Natural killer cell (primary cell): ENCODE measurements at regions not wholly inside any gene's neighbourhood (a gene's known extent, or its start where the extent isn't known, plus 50 kb on each side); places are given as distances from the start of the nearest gene placed in this dataset.

Source experiments
- ATAC-seq, 3 donors: fragments of 150-1000 bp in 2 of 3; fragments of 200-7000 bp in 1 of 3; cut with Tn5 transposase; 1 replicate in 1 of 3; 2 replicates in 2 of 3; pipeline ENCODE4 v1.10.0; 2021; ENCODE audit warnings: mild to moderate bottlenecking in 2 of 3, moderate library complexity in 2 of 3
- DNase-seq, 2 donors: peaks; one replicate each; pipeline versions ENCODE4 v3.0.0 to v3.0.0-alpha.2; 2013 to 2021; ENCODE audit warnings: mixed read lengths in 1 of 2
- H3K27ac ChIP-seq: one replicate; pipeline ENCODE4 v1.5.1; 2013; ENCODE audit warnings: mild to moderate bottlenecking, low read length
- H3K27me3 ChIP-seq: one replicate; pipeline ENCODE4 v1.6.1; 2013; ENCODE audit warnings: low read length; ENCODE audit not compliant: control insufficient read depth, insufficient read depth
- H3K36me3 ChIP-seq: one replicate; pipeline ENCODE4 v1.6.1; 2013; ENCODE audit warnings: low read length; ENCODE audit not compliant: control insufficient read depth, insufficient read depth
- H3K4me1 ChIP-seq: one replicate; pipeline ENCODE4 v1.6.1; 2013; ENCODE audit warnings: low read length; ENCODE audit not compliant: control insufficient read depth, insufficient read depth
- H3K4me3 ChIP-seq: one replicate; pipeline ENCODE4 v1.5.1; 2013; ENCODE audit warnings: low read length
- H3K9me3 ChIP-seq: one replicate; pipeline ENCODE4 v1.6.1; 2013; ENCODE audit warnings: low read length; ENCODE audit not compliant: control insufficient read depth, insufficient read depth
- H3K27ac Mint-ChIP-seq, 2 donors: one replicate each; pipeline ENCODE4 v1.8.0; 2022; ENCODE audit warnings: mild to moderate bottlenecking in 2 of 2, mixed read lengths in 2 of 2, moderate library complexity in 1 of 2
- H3K27me3 Mint-ChIP-seq, 2 donors: one replicate each; pipeline ENCODE4 v1.8.0; 2022; ENCODE audit warnings: low read depth in 2 of 2, mixed read lengths in 2 of 2
- H3K36me3 Mint-ChIP-seq: one replicate; pipeline ENCODE4 v1.8.0; 2022; ENCODE audit warnings: mixed read lengths
- H3K4me1 Mint-ChIP-seq, 2 donors: one replicate each; pipeline ENCODE4 v1.8.0; 2022; ENCODE audit warnings: mixed read lengths in 2 of 2
- H3K4me3 Mint-ChIP-seq: one replicate; pipeline ENCODE4 v1.8.0; 2022; ENCODE audit warnings: mild to moderate bottlenecking, moderate library complexity, mixed read lengths
- H3K9me3 Mint-ChIP-seq, 2 donors: one replicate each; pipeline ENCODE4 v1.8.0; 2022; ENCODE audit warnings: mixed read lengths in 2 of 2
- WGBS: methylation state at CpG from one replicate; pipeline ENCODE4 v1.1.7; 2013; ENCODE audit warnings: missing lambda C conversion rate; ENCODE audit not compliant: insufficient coverage; 5-methylcytosine and 5-hydroxymethylcytosine counted together
- intact Hi-C: fragments of 100-400 bp; cut with micrococcal nuclease; formaldehyde crosslinking; loops from one replicate; pipeline ENCODE4 v1.14.2; 2022
- TF ChIP-seq, protein P1 (sequence below): fragments of 200-600 bp; IDR thresholded peaks from one replicate; pipeline ENCODE4 v1.8.0; 2022; ENCODE audit warnings: antibody characterized with exemption

DNA sequence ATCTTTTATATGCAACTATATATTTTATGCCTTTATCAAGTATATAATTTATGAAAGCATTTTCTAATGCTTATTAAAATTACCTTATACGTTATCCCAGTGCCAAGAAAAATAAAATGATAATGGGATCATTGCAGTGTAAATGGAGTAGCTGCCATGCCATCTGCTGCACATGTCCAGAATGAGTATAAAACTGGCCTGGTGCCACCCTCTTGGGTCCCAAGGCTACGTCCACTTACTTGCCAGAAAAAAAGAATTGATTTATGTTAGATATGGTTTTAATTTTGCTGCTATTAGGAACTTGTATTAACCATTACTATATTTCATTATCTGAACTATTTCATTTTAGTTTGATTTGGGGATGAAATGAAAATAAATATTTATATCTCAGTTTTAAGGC, 1127.1 kb upstream of the CNTN5 start:
- no peak overlapping the region for H3K4me3 ChIP-seq
- no peaks in the 10 kb centered on the region for H3K36me3 ChIP-seq
- no peaks in the 10 kb centered on the region for H3K9me3 ChIP-seq
- Mint-ChIP-seq H3K9me3 (peaks cover 13 to 26% of the 10 kb centered on the region in 2 donors), H3K36me3 (no peaks in the 10 kb centered on the region), H3K27ac (no peak overlapping the region), H3K4me3 (no peak overlapping the region), H3K27me3 (no peaks in the 10 kb centered on the region), H3K4me1 (no peaks in the 10 kb centered on the region)
- TF ChIP-seq, protein P1, sequence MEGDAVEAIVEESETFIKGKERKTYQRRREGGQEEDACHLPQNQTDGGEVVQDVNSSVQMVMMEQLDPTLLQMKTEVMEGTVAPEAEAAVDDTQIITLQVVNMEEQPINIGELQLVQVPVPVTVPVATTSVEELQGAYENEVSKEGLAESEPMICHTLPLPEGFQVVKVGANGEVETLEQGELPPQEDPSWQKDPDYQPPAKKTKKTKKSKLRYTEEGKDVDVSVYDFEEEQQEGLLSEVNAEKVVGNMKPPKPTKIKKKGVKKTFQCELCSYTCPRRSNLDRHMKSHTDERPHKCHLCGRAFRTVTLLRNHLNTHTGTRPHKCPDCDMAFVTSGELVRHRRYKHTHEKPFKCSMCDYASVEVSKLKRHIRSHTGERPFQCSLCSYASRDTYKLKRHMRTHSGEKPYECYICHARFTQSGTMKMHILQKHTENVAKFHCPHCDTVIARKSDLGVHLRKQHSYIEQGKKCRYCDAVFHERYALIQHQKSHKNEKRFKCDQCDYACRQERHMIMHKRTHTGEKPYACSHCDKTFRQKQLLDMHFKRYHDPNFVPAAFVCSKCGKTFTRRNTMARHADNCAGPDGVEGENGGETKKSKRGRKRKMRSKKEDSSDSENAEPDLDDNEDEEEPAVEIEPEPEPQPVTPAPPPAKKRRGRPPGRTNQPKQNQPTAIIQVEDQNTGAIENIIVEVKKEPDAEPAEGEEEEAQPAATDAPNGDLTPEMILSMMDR: no peak
- H3K27me3 ChIP-seq: no peaks in the 10 kb centered on the region
- WGBS: 80% methylated on average over 2 of the region's 2 CpGs
- intact Hi-C loops: no loop called here
- no peak for DNase-seq
- H3K4me1 ChIP-seq: no peaks in the 10 kb centered on the region
- no peak for ATAC-seq
- no peak overlapping the region for H3K27ac ChIP-seq

DNA sequence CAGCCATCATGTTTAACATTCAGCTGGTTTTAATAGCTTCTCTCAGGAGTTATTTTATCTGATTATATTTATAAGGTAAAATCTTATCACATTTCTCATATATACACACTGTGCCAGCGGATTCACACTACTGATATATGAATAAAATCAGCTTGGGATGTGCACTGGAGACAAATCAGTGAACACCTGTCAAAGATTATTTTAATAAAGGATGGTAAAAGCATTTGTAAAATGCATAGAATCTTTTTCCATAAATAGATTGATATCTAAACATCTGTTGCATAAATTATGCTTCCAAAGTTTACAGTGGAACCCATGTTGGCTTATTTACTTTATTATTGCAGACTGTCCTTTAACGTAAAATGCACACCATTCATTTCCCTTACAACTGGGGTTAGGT, 1125.8 kb upstream of the CNTN5 start:
- Histone ChIP-seq H3K36me3 (no peaks in the 10 kb centered on the region), H3K9me3 (no peaks in the 10 kb centered on the region), H3K4me1 (no peaks in the 10 kb centered on the region), H3K27me3 (no peaks in the 10 kb centered on the region), H3K27ac (no peak overlapping the region), H3K4me3 (no peak overlapping the region)
- Mint-ChIP-seq H3K9me3 (peaks cover 6 to 20% of the 10 kb centered on the region in 2 donors), H3K4me3 (no peak overlapping the region), H3K4me1 (no peaks in the 10 kb centered on the region), H3K27ac (no peak overlapping the region), H3K27me3 (no peaks in the 10 kb centered on the region), H3K36me3 (no peaks in the 10 kb centered on the region)
- no CpG with 5 or more reads among the region's 2 CpGs for WGBS
- intact Hi-C loops: no loop called here
- no peak for DNase-seq
- ATAC-seq: no peak
- TF ChIP-seq, protein P1: no peak

DNA sequence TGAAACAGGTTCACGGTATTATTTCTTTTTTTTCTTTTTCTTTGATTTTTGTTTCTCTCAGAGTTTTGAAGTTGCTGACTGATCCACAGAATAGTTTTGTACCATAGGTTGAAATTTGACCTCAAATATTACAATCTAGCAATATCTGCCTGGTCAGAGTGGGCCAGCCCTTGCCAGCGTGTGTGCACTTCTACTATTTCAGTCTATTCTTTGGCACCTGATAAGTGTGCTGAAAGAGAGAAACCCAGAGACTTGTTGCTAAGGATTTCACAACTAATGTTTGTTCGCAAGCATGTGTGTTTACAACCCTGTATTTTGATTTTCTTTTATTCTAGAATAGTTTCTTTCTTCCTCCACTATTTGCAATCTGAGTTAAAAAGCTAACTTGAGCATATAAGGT, 1125.2 kb upstream of the CNTN5 start:
- H3K27me3 ChIP-seq: no peaks in the 10 kb centered on the region
- intact Hi-C loops: no loop called here
- H3K9me3 Mint-ChIP-seq: peaks cover 6 to 20% of the 10 kb centered on the region in 2 donors
- TF ChIP-seq, protein P1: no peak
- H3K4me1 Mint-ChIP-seq: no peaks in the 10 kb centered on the region
- H3K36me3 ChIP-seq: no peaks in the 10 kb centered on the region
- DNase-seq (no peak), ATAC-seq (no peak)
- no peak overlapping the region for H3K27ac ChIP-seq
- no peaks in the 10 kb centered on the region for H3K36me3 Mint-ChIP-seq
- no peaks in the 10 kb centered on the region for H3K9me3 ChIP-seq
- no peaks in the 10 kb centered on the region for H3K4me1 ChIP-seq
- 100% methylated on average over 1 of the region's 3 CpGs for WGBS
- H3K27me3 Mint-ChIP-seq: no peaks in the 10 kb centered on the region
- no peak overlapping the region for H3K4me3 ChIP-seq
- no peak overlapping the region for H3K27ac Mint-ChIP-seq
- no peak overlapping the region for H3K4me3 Mint-ChIP-seq

DNA sequence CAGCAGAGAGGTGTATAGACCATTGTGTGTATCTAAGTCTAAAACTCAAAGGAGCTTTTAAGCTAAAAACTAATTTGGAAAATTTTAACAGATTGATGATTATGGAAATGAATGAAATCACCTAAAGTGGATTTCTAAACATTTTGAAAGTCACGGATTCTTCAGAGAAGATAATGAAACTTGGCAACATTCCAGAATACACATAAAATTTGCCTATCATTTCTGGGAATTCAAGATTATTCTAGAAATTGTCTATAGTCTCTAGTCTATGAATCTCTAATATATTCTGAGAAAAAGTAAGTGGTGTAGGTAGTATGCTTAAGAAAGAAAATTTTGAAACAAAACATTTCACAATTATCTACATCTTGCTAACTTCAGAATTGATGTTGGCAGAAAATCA, 1117.9 kb upstream of the CNTN5 start:
- Histone ChIP-seq H3K27me3 (no peaks in the 10 kb centered on the region), H3K36me3 (no peaks in the 10 kb centered on the region), H3K27ac (no peak overlapping the region), H3K4me1 (no peaks in the 10 kb centered on the region), H3K4me3 (no peak overlapping the region), H3K9me3 (no peaks in the 10 kb centered on the region)
- no peak overlapping the region for H3K4me3 Mint-ChIP-seq
- no peak overlapping the region for H3K27ac Mint-ChIP-seq
- no peaks in the 10 kb centered on the region for H3K4me1 Mint-ChIP-seq
- TF ChIP-seq, protein P1: no peak
- H3K36me3 Mint-ChIP-seq: peaks cover 8% of the 10 kb centered on the region
- intact Hi-C loops: no loop called here
- ATAC-seq (no peak), DNase-seq (no peak)
- H3K9me3 Mint-ChIP-seq: peaks cover 13 to 29% of the 10 kb centered on the region in 2 donors
- no CpG with 5 or more reads among the region's 1 CpG for WGBS
- no peaks in the 10 kb centered on the region for H3K27me3 Mint-ChIP-seq
